ENCODE measurements at regions not wholly inside any gene's neighbourhood (a gene's known extent, or its start where the extent isn't known, plus 50 kb on each side); places are given as distances from the start of the nearest gene placed in this dataset.

GRCh38 chr1:219292341-219292740, 118.7 kb downstream of the LYPLAL1 start:
- TF ChIP-seq CTCF (conservative IDR thresholded peaks at IDR 0.05; ENCODE audit: control insufficient read depth, insufficient read depth, low read depth, low read length) = no peak
- H3K4me3 ChIP-seq (ENCODE audit: control insufficient read depth, low read depth, low read length) = no peak overlapping the region
- DNase-seq (ENCODE audit: low read depth) = no peak

- no peak overlapping the region for H3K4me3 ChIP-seq (ENCODE audit: control insufficient read depth, low read depth, low read length)
- DNase-seq (ENCODE audit: low read depth) = no peak
- no peak for TF ChIP-seq CTCF (conservative IDR thresholded peaks at IDR 0.05; ENCODE audit: control insufficient read depth, insufficient read depth, low read depth, low read length)
These were observed 115.5 kb downstream of the LYPLAL1 start for GRCh38 chr1:219289171-219289570.

GRCh38 chr1:219283541-219283940, 109.9 kb downstream of the LYPLAL1 start:
- DNase-seq (ENCODE audit: low read depth) = no peak
- TF ChIP-seq CTCF (conservative IDR thresholded peaks at IDR 0.05; ENCODE audit: control insufficient read depth, insufficient read depth, low read depth, low read length) = no peak
- H3K4me3 ChIP-seq (ENCODE audit: control insufficient read depth, low read depth, low read length) = no peak overlapping the region

- no peak for DNase-seq (ENCODE audit: low read depth)
- no peak for TF ChIP-seq CTCF (conservative IDR thresholded peaks at IDR 0.05; ENCODE audit: control insufficient read depth, insufficient read depth, low read depth, low read length)
- H3K4me3 ChIP-seq (ENCODE audit: control insufficient read depth, low read depth, low read length) = no peak overlapping the region
These were observed 108.2 kb downstream of the LYPLAL1 start for GRCh38 chr1:219281831-219282230.

GRCh38 chr1:219279017-219279770, 105.5 kb downstream of the LYPLAL1 start:
- no peak overlapping the region for H3K4me3 ChIP-seq (ENCODE audit: control insufficient read depth, low read depth, low read length)
- no peak for DNase-seq (ENCODE audit: low read depth)
- TF ChIP-seq CTCF (conservative IDR thresholded peaks at IDR 0.05; ENCODE audit: control insufficient read depth, insufficient read depth, low read depth, low read length) = no peak

- DNase-seq (ENCODE audit: low read depth) = no peak
- TF ChIP-seq CTCF (conservative IDR thresholded peaks at IDR 0.05; ENCODE audit: control insufficient read depth, insufficient read depth, low read depth, low read length) = no peak
- no peak overlapping the region for H3K4me3 ChIP-seq (ENCODE audit: control insufficient read depth, low read depth, low read length)
These were observed 104.6 kb downstream of the LYPLAL1 start for GRCh38 chr1:219278288-219278687.

Measured in fibroblast of mammary gland (primary cell).